Cardiac septum (tissue), 1 donor: ENCODE measurements at regions not wholly inside any gene's neighbourhood (a gene's known extent, or its start where the extent isn't known, plus 50 kb on each side); places are given as distances from the start of the nearest gene placed in this dataset.

Experiments used
- DNase-seq: peaks from one replicate; pipeline ENCODE4 v3.0.0-alpha.2; 2020; ENCODE audit warnings: low spot score
- intact Hi-C: fragments of 100-400 bp; cut with DNase I; formaldehyde crosslinking; loops from one replicate; pipeline ENCODE4 v1.14.0; 2022
- donor health status: DM: no; HTN: no; CAD: no.

- intact Hi-C loops = no loop called here
- DNase-seq = no peak
Measured at GRCh38 chr12:33669349-33669748, 229.7 kb upstream of the SYT10 start.

- no peak for DNase-seq
- intact Hi-C loops = no loop called here
Measured at GRCh38 chr12:33670284-33670683, 230.7 kb upstream of the SYT10 start.

GRCh38 chr12:33671676-33672075, 232.1 kb upstream of the SYT10 start:
- no peak for DNase-seq
- intact Hi-C loops = no loop called here

- no peak for DNase-seq
- intact Hi-C loops = no loop called here
Measured at GRCh38 chr12:33672836-33673577, 233.4 kb upstream of the SYT10 start.

GRCh38 chr12:33676866-33677265, 237.2 kb upstream of the SYT10 start:
- DNase-seq = no peak
- intact Hi-C loops = no loop called here

- no peak for DNase-seq
- intact Hi-C loops = no loop called here
Measured at GRCh38 chr12:33678221-33678964, 238.8 kb upstream of the SYT10 start.

GRCh38 chr12:33690562-33690961, 250.9 kb upstream of the SYT10 start:
- DNase-seq = no peak
- intact Hi-C loops = no loop called here

- intact Hi-C loops = no loop called here
- DNase-seq = no peak
Measured at GRCh38 chr12:33703221-33703620, 263.6 kb upstream of the SYT10 start.

GRCh38 chr12:33706927-33707326, 267.3 kb upstream of the SYT10 start:
- intact Hi-C loops = no loop called here
- DNase-seq = no peak

GRCh38 chr12:33708935-33709334, 269.3 kb upstream of the SYT10 start:
- intact Hi-C loops = no loop called here
- DNase-seq = no peak

GRCh38 chr12:33710548-33710947, 270.9 kb upstream of the SYT10 start:
- intact Hi-C loops = no loop called here
- no peak for DNase-seq

GRCh38 chr12:33718631-33719030, 279.0 kb upstream of the SYT10 start:
- no peak for DNase-seq

GRCh38 chr12:33721561-33721960, 281.9 kb upstream of the SYT10 start:
- intact Hi-C loops = no loop called here
- DNase-seq = no peak

More at GRCh38 chr12:33718631-33719030, 279.0 kb upstream of the SYT10 start:
- intact Hi-C loops = no loop called here

GRCh38 chr12:33724867-33725266, 285.2 kb upstream of the SYT10 start:
- intact Hi-C loops = no loop called here
- no peak for DNase-seq

GRCh38 chr12:33734871-33735270, 287.4 kb upstream of the ALG10 start:
- no peak for DNase-seq
- intact Hi-C loops = no loop called here

GRCh38 chr12:33752854-33753253, 269.4 kb upstream of the ALG10 start:
- intact Hi-C loops = no loop called here
- DNase-seq = no peak

- no peak for DNase-seq
- intact Hi-C loops = no loop called here
Measured at GRCh38 chr12:33757701-33758100, 264.6 kb upstream of the ALG10 start.

- no peak for DNase-seq
- intact Hi-C loops = no loop called here
Measured at GRCh38 chr12:33759279-33759678, 263.0 kb upstream of the ALG10 start.

GRCh38 chr12:33763331-33763730, 259.0 kb upstream of the ALG10 start:
- no peak for DNase-seq
- intact Hi-C loops = no loop called here

GRCh38 chr12:33770652-33771051, 251.6 kb upstream of the ALG10 start:
- DNase-seq = no peak

GRCh38 chr12:33771889-33772288, 250.4 kb upstream of the ALG10 start:
- intact Hi-C loops = no loop called here
- DNase-seq = no peak

More at GRCh38 chr12:33770652-33771051, 251.6 kb upstream of the ALG10 start:
- intact Hi-C loops = no loop called here
